AG04449 (cell line): ENCODE measurements at regions not wholly inside any gene's neighbourhood (a gene's known extent, or its start where the extent isn't known, plus 50 kb on each side); places are given as distances from the start of the nearest gene placed in this dataset.

ENCODE experiments used
- CTCF ChIA-PET: fragments of 350-600 bp; formaldehyde crosslinking; extraction: SDS; loops from one replicate; lab custom pipeline; 2021; ENCODE audit warnings: antibody characterized with exemption; lab: Yijun Ruan, JAX
- POLR2A ChIA-PET: fragments of 400-600, 350-600 bp; formaldehyde crosslinking; extraction: SDS; loops from one replicate; lab custom pipeline; 2020; ENCODE audit warnings: antibody characterized with exemption, inconsistent platforms; lab: Yijun Ruan, JAX
- DNase-seq: peaks from one replicate; pipeline ENCODE4 v3.0.0-alpha.2; 2010; ENCODE audit warnings: low read depth, low spot score
- H3K4me3 ChIP-seq: 2 replicates; pipeline ENCODE4 v1.5.1; 2011; ENCODE audit warnings: low read depth, mild to moderate bottlenecking, control low read depth, low read length
- CTCF ChIP-seq: IDR thresholded peaks from one replicate; pipeline ENCODE4 v1.5.1; 2011; ENCODE audit warnings: mild to moderate bottlenecking, moderate library complexity, low read length, control low read depth, inconsistent platforms; ENCODE audit not compliant: insufficient read depth; ENCODE audit errors: missing control alignments

DNA sequence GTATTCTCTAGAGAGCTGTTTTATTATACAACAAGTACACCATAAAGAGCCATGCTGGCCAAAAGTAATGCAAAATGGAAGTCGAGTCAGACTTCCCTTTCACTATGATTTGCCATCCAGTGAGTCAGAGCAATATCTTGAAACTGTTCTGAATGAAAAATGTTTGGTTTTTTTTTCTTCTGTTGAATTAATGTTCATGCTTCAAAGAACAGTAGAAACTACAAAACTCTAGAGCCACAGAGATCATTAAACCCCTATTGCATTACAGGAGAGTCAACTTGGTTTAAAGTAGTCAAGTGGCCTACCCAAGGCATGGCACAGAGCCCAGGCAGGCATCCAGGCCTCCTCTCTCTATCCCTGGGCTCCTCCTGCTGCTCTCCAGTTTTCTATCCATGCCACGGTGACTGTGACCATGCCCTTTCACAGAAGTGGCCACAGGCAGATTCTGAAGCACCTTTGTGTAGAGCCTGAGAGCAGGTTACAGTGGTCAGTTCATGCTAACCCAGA lies 358.9 kb downstream of the DEPDC1B start:
- no peak for TF ChIP-seq CTCF
- no peak overlapping the region for H3K4me3 ChIP-seq
- CTCF ChIA-PET, result interaction anchor here (0.6 kb wide), 1 partner anchor 1450 kb away, joined by 3 read pairs; no protein-coding TSS in a partner anchor
- POLR2A ChIA-PET, result no interaction called here
- DNase-seq, result no peak

GRCh38 chr5:60340326-60340725 lies 359.6 kb downstream of the DEPDC1B start:
- TF ChIP-seq CTCF, result no peak
- ChIA-PET POLR2A (no interaction called here), CTCF (interaction anchor here (0.6 kb wide), 2 partner anchors 1162 to 1451 kb away, joined by 3 read pairs; no protein-coding TSS in a partner anchor)
- no peak for DNase-seq
- H3K4me3 ChIP-seq, result no peak overlapping the region

DNA sequence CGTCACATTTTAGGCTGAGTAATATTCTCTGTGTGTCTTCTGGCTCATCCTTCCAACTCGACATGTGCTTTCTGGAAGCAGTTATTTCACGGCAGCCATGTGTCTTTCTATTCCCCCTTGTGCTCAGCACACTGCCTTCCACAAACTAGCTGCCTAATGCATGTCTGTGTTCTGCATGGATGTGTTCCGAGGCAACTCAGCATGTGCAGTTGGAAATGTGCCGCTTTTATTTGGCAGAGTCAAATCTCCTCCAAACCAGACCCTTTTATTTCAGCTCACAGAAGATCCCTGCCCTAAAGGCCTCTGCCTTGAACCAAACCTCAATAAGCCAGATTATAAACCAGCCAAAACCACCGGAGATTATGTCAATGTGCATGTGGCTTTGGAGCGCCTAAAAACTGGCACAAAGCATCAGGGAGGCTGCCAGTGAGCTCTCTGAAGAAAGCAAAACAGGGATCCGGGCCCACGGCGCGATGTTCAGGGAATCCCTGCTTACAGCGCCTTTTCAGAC lies 360.2 kb downstream of the DEPDC1B start:
- ChIA-PET POLR2A (no interaction called here), CTCF (interaction anchor here (0.6 kb wide), 1 partner anchor 1161 kb away, joined by 3 read pairs; no protein-coding TSS in a partner anchor)
- TF ChIP-seq CTCF, result no peak
- no peak overlapping the region for H3K4me3 ChIP-seq
- DNase-seq, result no peak

GRCh38 chr5:60338846-60339245 lies 361.1 kb downstream of the DEPDC1B start:
- no peak for TF ChIP-seq CTCF
- no peak for DNase-seq
- POLR2A ChIA-PET, result no interaction called here
- H3K4me3 ChIP-seq, result no peak overlapping the region
- CTCF ChIA-PET, result no interaction called here

DNA sequence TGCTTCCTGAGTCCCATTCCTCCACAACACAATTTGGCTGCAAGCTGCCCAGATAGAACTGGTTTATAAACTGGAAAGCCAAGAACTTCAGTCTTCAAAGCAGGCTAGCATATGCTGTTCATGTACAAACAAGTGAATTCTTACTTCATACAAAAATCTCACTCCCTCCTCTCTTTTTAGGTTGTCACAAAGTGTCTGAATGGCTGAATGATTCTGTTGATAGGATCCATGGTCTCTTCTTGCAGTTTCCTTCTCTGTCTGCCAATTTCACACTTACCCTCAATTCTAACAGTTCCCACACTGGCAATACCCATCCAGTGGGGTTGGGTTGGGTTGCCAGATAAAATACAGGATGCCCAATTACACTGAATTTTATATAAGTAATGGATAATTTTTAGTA lies 363.5 kb downstream of the DEPDC1B start:
- ChIA-PET CTCF (no interaction called here), POLR2A (no interaction called here)
- H3K4me3 ChIP-seq, result no peak overlapping the region
- DNase-seq, result no peak
- TF ChIP-seq CTCF, result no peak

- POLR2A ChIA-PET, result no interaction called here
- TF ChIP-seq CTCF, result no peak
- no peak for DNase-seq
- H3K4me3 ChIP-seq, result no peak overlapping the region
- CTCF ChIA-PET, result no interaction called here
Measured at GRCh38 chr5:60335913-60336312, 364.1 kb downstream of the DEPDC1B start.
